Hematopoietic multipotent progenitor cell treated with erythropoietin and hydrocortisone succinate and interleukin-3 and kit ligand, for 6 days (in vitro differentiated cells): ENCODE measurements at regions not wholly inside any gene's neighbourhood (a gene's known extent, or its start where the extent isn't known, plus 50 kb on each side); places are given as distances from the start of the nearest gene placed in this dataset.
"Not testable (repeated sequence)": the region's sequence is repeated elsewhere in the genome, so short reads cannot be mapped to it uniquely, and the experiment has no call there.

ENCODE experiments used
- DNase-seq: peaks from one replicate; pipeline ENCODE4 v3.0.0-alpha.2; 2015

DNA sequence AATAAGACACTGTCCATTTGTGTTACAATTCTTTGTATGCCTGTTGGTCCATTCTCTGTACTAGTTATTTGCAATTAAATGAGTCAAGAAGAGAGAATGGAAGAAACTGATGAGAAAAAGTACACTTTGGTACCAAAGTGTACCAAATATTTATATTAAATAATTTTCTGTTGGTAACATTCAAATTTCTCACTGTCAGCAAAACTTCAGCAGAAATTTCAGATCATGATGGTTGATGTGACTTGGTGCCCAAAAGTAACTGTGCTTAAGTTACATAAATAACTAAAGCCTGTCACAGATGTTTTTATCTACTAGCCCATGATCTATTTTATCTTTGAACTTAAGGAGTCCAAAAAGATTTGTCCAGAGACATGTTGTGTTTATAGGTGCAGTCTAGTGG lies 274.4 kb upstream of the CXADR start:
- no peak for DNase-seq

DNA sequence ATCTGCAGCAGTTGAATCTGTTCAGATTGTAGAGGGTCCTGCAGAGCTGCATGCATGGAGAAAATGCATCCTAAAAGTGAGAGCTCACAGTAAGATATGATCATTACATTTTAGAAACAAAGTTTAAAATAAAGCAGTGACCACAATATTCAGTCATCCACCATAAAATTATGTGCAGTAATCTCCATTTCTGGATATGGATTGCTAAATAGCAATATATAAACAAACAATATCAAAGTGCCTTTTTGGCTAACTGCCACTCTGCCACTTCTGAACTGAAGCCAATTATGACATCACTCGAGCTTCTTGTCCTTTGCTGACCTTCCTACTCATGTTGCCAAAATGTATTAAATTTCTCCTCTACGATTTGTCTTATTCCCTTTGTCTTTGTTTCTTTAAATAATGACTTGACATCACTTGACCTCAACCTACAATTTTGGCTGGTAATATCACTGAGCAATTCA lies 262.0 kb upstream of the CXADR start:
- DNase-seq = no peak

DNA sequence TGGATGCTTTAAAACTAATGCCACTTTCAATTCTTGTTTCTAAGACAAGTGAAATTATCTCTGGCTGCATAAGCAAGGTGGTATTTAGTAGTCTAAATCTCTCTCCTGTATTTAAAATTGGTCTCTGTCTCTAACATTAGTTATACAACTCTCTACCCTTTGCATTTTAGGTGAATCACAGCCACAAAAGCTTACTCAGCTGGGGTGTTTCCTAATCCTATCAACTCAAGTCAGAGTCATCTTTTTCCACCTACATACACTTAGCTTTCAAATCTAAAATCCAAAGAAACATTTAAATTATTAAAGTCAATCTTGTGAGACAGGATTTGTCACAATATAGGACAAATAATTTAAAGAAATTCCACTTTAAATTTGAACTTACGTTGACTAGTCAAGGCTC lies 255.1 kb upstream of the CXADR start:
- no peak for DNase-seq

DNA sequence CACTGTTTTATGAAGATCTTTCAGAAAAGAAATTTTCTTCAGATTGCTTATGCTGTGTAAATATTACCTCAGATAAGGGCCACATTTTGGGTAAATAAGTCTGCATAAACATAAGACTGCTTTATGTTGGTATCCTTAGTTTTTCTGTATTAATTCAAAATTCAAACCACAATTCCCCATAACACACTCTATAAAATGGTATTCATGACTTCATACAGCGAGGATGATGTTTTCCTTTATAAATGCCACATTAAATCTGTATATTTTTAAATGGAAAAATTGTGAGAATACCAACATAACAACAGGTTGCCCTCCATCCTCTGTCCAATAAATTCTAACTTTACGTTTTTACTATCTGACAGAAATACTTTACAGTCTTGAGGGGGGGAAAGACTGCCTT lies 248.7 kb upstream of the CXADR start:
- DNase-seq = no peak

DNA sequence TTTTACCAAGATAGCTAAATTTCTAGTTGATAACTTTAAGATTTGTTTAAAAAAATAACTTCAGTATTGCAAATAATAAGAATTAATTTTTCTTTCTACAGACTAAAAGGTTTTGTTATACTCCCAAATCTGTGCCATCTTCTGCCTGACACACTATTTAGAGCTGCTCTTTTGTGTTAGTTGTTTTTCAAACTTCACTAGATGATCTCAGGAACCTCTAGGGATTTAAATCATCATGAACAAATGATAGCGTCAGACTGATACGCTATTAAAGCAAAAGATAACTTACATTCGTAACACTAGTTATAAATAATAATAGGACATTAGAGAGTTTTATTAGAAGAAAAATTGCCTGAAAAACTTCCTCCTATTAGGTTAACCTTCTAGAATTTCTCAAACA lies 243.1 kb upstream of the CXADR start:
- DNase-seq = no peak

DNA sequence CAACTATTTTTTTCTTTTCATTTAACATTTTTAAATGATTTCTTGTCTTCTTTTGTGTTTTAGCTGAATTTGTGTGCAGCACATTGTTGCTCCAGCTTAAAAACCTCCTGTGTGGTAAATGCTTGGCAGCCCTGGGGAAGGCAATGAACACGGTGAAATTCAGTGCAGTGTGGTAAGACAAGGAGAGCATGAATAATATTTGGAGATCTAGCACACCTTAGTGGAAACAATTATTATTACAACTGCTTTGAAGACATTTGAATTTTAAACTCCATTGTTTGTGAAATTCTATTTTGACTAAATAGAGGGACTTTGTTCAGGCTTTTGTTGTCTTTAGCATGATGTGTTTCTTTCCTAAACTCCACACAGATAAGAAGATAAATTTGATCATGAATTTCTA lies 242.6 kb upstream of the CXADR start:
- DNase-seq = peak; percentile 53

DNA sequence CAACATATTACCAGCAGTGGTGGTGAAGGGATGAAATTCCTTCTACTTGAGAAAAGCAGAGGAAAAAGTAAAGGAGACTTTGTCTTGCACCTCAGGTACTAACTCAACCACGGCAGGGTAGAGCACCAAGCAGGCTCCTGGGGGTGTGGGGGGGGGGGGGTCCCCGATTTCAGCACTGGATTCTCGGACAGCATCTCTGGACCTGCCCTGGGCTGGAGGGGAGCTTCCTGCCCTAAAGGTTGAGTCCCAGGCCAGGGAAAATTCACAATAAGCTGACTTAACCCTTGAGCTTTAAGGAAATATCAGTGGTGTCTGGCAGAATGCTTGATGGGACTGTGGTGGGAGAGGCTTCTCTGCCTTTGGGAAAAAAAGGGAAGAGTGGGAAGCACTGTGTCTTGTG lies 233.2 kb upstream of the CXADR start:
- DNase-seq = no peak

DNA sequence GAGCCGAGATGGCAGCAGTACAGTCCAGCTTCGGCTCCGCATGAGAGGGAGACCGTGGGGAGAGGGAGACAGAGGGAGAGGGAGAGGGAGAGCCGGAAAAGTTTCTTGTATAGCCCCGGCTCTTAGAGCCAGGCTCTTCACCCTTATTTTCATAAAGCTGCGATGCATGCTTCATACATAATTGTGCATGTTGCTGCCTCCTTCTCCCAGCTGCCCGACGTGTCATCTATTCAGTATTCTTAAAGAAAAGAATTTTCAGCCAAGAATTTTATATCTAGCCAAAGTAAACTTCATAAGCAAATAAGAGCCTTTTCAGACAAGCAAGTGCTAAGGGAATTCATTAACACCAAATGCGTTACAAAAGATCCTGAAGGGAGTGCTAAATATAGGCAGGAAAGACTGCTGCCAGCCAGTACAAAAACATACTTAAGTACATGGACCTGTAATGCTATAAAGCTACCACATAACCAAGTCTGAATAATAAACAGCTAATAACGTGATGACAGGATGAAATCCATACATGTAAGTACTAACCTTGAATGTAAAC lies 219.8 kb upstream of the CXADR start:
- DNase-seq = not testable (repeated sequence)

DNA sequence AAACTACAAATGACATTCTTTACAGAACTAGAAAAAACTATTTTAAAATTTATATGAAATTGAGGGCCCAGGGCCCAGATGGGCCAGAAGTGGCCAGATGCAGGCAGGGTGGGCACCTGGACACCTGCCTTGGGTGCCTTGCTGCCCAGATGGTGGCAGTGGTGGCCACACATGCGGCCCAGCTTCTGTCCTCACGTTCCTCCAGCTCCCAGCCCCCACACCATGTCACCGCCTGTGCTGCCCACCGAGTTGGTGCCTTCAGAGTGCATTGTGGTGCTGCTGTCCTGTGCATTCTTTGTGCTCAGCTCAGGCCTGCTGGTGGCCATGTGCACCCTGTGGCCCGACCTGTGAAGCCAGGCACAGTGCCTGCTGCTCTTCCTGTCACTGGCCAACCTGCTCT lies 216.8 kb upstream of the CXADR start:
- DNase-seq = no peak

DNA sequence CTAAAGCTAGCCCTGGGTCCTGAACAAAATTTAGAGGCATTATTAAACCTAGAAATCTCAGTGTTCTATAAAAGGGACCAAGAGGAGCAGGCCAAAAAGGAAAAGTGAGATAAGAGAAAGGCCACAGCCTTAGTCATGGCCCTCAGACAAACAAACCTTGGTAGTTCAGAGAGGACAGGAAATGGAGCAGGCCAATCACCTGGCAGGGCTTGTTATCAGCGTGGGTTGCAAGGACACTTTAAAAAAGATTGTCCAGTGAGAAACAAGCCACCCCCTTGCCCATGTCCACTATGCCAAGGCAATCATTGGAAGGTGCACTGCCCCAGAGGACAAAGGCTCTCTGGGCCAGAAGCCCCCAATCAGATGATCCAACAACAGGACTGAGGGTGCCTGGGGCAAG lies 213.3 kb upstream of the CXADR start:
- DNase-seq = not testable (repeated sequence)

DNA sequence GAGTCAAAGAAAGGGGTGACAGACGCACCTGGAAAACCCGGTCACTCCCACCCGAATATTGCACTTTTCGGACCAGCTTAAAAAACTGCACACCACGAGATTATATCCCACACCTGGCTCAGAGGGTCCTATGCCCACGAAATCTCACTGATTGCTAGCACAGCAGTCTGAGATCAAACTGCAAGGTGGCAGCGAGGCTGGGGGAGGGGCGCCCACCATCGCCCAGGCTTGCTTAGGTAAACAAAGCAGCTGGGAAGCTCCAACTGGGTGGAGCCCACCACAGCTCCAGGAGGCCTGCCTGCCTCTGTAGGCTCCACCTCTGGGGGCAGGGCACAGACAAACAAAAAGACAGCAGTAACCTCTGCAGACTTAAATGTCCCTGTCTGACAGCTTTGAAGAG lies 185.1 kb upstream of the CXADR start:
- DNase-seq = not testable (repeated sequence)

DNA sequence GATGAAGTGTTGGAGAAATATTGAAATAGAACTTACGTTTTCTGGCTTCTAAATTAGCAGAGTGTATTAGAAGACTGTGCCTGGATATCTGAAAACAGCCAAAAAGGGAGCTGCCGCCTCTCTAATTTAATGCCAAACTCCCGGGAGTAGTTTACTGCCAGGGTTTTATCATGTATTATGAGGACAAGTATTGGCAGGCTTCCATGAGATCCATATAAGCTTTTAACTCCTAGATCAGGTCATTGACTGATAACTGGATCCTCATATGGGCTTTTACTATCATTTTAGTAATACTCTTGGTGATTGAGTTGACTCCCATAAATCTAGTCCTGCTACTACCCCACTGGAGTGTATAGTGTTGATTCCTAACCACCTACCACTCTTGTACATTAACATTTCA lies 178.4 kb upstream of the CXADR start:
- no peak for DNase-seq

DNA sequence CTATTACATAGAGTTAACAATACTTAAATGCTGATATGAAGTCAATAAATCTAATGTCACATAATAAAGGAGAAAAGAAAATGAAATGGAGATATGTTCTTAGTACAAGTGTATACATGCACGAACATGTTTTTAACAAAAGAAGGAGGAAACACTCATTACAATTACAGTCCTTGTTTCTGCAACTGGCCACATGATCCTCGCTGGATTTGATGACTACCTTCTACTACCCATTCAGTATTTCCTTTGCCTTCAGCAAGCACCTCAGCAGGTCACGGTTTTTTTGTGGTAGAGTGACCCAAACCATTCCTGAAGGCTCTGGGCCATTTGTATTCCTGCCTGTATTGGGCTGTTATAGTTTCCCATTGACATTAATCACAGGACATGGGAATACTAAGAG lies 172.8 kb upstream of the CXADR start:
- DNase-seq = no peak

DNA sequence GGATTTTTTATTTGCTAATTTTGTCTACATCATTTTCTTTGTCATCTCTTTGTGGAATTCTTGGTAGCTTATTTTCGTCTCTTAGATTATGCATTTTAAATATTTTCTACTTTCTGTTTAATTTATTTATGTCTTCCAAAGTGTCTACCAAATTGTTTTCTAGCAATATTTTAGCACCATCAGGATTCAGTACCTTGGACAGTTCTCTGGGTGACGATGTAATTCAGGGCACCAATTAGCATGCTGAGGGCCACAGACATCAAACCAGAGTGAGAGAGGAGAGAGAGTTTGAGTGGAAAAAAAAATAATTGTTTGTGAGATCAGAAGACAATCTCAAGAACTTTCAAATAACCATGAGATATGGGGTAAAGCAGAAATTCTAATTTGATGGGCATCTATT lies 169.8 kb upstream of the CXADR start:
- DNase-seq = peak; percentile 68

DNA sequence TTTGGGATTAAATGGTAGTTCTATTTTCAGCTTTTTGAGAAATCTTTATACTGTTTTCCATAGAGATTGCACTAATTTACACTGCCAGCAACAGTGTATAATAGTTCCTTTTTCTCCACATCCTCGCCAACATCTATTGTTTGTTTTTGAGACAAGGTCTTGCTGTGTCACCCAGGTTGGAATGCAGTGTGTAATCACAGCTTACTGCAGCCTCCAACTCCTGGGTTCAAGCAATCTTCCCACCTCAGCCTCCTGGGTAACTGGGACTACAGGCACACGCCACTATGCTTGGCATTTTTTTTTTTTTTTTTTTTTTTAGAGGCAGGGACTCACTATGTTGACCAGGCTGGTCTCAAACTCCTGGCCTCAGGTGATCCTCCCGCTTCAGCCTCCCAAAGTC lies 164.5 kb upstream of the CXADR start:
- DNase-seq = no peak

DNA sequence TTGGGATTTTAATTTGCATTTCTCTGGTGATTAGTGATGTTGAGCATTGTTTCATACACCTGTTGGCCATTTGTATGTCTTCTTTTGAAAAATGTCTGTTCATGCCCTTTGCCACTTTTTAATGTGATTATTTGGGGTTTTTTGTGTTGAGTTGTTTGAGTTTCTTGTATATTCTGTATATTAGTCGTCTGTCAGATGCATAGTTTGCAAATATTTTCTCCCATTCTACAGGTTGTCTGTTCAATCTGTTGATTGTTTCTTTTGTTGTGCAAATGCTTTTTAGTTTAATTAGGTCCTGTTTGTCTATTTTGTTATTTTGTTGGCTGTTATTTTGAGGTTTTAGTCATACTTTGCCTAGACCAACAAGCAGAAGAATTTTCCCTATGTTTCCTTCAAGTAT lies 164.0 kb upstream of the CXADR start:
- no peak for DNase-seq

DNA sequence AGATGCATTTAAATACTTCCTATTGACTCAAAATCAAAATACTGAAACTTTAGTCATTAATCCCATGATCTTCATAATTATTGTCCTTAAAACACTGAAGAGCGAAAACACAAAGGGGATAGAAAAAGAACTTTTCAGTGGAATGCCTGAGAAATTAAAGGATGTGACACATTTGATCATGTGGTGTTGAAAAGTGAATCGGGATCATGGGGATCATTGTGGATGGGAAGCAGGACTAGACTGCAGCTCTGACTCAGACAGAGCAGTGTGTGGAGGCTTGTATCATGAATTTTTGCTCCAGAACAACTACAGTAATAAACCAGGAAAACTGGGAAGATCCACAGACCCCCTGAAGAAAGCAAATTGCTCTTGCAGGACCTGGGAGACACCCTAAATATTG lies 161.1 kb upstream of the CXADR start:
- no peak for DNase-seq

DNA sequence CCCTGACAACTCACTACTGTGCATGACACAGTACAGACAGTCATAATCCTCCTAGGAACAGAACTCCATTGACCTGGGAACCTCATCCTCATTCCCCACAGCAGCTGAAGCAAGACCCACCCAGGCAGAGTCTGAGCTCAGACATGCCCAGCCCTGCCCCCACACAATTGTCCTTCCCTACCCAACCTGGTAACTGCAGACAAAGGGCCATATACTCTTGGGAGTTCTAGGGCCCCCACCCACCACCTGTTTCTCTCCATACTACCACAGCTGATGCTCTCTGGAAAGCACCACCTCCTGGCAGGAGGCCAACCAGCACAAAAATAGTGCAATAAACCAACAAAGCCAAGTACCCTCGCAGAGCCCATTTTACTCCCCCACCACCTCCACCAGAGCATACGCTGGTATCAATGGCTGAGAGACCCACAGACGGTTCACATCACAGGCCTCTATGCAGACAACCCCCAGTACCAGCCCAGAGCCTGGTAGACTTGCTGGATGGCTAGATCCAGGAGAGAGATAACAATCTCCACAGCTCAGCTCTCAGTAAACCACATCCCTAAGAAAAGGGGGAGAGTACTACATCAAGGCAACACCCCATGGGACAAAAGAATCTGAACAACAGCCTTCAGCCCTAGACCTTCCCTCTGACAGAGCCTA lies 159.7 kb upstream of the CXADR start:
- DNase-seq = no peak

DNA sequence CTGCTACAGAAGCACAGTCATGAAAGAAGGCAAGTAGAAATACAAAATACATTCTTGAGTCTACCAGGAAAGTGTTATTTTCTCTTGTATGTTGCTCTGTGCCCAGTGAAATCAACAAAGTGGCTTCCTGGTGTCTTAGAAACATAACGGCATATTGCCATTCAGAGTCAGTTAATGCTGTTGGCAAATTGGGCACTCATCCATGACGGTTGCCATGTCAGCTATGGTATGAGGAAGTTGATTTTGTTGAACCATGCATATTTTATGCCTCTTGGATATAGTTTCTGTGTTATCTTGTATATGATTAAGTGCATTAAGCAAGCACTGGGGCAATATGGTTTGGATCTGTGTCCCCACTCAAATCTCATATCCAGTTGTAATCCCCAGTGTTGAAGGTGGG lies 153.1 kb upstream of the CXADR start:
- DNase-seq = no peak

DNA sequence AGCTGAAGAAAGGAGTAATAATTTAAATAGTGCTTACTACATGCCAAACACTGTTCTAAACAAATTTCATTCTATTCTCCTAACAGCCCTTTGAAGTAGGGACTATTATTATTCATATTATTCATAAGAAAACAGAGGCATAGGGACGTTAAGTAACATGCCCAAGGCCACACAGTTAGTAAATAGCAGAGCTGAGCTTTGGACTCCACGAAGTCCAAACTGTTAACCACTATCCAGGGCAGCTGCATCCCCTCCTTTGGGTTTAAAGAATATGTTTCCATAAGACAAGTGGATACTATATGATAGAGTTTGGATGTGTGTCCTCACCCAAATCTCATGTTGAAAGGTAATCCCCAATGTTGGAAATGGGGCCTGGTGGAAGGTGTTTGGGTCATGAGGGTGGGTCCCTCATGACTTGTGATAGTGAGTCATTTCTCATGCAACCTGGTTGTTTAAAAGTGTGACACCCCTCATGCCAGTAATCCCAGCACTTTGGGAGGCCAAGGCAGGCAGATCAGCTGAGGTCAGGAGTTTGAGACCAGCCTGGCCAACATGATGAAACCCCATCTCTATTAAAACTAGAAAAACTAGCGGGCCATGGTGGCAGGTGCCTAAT lies 144.0 kb upstream of the CXADR start:
- DNase-seq = no peak

DNA sequence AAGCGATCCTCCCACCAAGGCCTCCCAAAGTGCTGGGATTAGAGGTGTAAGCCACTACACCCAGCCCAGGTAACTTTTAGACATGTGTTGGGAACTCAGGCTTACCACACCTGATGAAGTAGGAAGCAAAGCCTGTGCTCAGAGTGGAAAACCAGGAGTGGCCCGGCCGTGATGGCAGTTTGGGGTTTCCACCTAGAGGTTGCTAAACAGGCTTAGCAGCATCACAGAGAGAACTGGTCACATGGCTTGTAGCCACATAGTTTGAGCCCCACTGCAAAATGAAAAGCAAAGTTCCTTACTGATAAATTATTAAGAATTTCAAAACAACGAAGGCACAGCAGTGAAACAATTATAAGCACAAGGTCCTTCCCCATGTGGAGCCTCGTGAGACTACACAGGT lies 142.6 kb upstream of the CXADR start:
- DNase-seq = no peak

DNA sequence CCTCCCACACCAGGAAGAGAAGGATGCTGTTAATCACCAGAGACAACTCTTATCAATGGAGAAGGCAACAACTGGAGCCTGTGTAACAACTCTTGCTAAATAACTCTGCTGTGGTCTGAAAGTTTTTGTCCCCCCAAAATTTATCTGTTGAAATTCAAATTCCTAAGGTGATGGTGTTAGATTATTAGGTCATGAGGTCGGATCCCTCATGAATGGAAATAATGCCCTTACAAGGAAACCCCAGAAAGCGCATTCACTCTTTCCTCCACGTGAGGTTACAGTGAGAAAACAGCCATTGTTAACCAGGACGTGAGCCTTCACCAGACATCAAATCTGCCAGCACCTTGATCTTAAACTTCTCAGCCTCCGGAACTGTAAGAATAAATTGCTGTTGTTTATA lies 141.9 kb upstream of the CXADR start:
- DNase-seq = no peak

DNA sequence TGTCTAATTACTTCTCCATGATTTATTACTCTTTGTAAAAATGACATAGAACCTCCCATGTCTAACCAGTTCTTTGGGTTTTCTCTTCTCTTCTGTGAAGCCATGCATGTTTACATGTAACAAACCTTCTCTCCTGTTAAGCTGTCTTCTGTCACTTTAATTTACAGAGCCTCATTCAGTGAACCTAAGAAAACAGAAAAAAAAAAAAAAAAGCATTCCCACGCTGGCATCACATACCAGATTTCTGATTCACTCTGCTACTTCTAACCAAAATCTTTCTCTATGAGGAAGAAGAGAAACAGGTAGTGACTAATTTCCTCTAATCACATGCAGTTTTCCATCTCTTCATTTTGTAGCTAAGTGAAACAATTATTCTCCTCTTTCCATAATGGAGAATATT lies 141.4 kb upstream of the CXADR start:
- no peak for DNase-seq

DNA sequence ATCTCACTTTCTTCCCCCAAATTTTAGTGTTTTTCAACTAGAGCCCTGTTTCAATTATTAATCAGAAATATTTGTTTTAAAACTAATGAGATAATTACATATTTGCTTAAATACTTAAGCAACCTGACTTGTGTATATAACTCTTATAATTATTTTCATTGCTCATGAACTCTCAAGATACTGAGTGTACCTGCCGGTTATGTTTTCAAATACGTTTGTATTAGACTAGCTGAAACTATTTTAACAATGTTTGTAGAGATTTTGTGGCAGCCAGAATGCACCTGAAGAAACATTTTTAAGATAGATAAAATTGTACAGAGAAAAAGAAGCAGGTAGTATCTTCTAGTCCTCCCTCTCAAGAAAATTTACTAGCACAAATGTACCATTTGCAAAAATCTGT lies 140.6 kb upstream of the CXADR start:
- DNase-seq = no peak

DNA sequence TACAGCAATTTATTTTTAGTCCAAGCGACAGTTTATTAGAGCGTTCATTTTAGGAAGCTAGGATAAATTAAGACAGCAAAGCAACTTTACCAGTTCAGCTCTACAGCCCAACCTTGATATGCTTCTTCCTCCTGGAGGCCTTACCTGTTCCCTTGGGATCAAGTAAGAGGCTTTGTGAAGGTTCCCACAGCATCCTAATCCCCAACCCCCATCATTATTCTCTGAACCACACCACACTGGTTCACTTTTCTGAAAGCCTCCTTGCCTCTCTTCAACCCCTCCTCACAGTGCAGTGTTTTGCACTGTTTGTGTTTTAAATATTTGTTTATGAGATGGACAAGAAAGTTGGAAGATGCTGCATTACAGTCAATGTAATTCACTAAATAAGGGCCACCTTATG lies 126.3 kb upstream of the CXADR start:
- no peak for DNase-seq
